ENCODE measurements at regions not wholly inside any gene's neighbourhood (a gene's known extent, or its start where the extent isn't known, plus 50 kb on each side); places are given as distances from the start of the nearest gene placed in this dataset.

- TF ChIP-seq CTCF (tag by site-specific recombination; IDR thresholded peaks at IDR 0.05) (no peak), ZNF132 (tag by site-specific recombination; IDR thresholded peaks at IDR 0.05; ENCODE audit: borderline replicate concordance) (no peak), ZBTB6 (tag by site-specific recombination; IDR thresholded peaks at IDR 0.05) (no peak), ZNF433 (tag by site-specific recombination; IDR thresholded peaks at IDR 0.05; ENCODE audit: low read depth) (no peak), ZNF175 (tag by site-specific recombination; IDR thresholded peaks at IDR 0.05) (no peak), ZSCAN5A (tag by site-specific recombination; IDR thresholded peaks at IDR 0.05) (no peak), ZBTB26 (tag by site-specific recombination; optimal IDR thresholded peaks at IDR 0.05) (no peak), ZNF174 (tag by site-specific recombination; IDR thresholded peaks at IDR 0.05) (no peak), ZNF549 (tag by site-specific recombination; IDR thresholded peaks at IDR 0.05) (no peak)
Measured at GRCh38 chr1:222090103-222090502, 348.2 kb upstream of the DUSP10 start.

Data from HEK293 (cell line).